ENCODE measurements at regions not wholly inside any gene's neighbourhood (a gene's known extent, or its start where the extent isn't known, plus 50 kb on each side); places are given as distances from the start of the nearest gene placed in this dataset.
"Not testable (repeated sequence)": the region's sequence is repeated elsewhere in the genome, so short reads cannot be mapped to it uniquely, and the experiment has no call there.

GRCh38 chr14:44625098-44625497, 118.0 kb upstream of the FSCB start:
- Mint-ChIP-seq H3K4me3 (no peak overlapping the region), H3K4me1 (no peaks in the 10 kb centered on the region), H3K9me3 (no peaks in the 10 kb centered on the region), H3K27ac (no peak overlapping the region), H3K27me3 (no peaks in the 10 kb centered on the region)
- DNase-seq = no peak
- no peak for ATAC-seq

- H3K4me1 Mint-ChIP-seq = no peaks in the 10 kb centered on the region
- ATAC-seq (no peak), DNase-seq (no peak)
- no peak overlapping the region for H3K27ac Mint-ChIP-seq
- H3K27me3 Mint-ChIP-seq = no peaks in the 10 kb centered on the region
- no peak overlapping the region for H3K4me3 Mint-ChIP-seq
- H3K9me3 Mint-ChIP-seq = no peaks in the 10 kb centered on the region
Observed at GRCh38 chr14:44620121-44621019, 113.3 kb upstream of the FSCB start.

- Mint-ChIP-seq H3K9me3 (no peaks in the 10 kb centered on the region), H3K27ac (no peak overlapping the region), H3K4me3 (no peak overlapping the region), H3K27me3 (no peaks in the 10 kb centered on the region), H3K4me1 (no peaks in the 10 kb centered on the region)
- DNase-seq (no peak), ATAC-seq (no peak)
Observed at GRCh38 chr14:44616204-44616603, 109.1 kb upstream of the FSCB start.

- no peaks in the 10 kb centered on the region for H3K4me1 Mint-ChIP-seq
- no peaks in the 10 kb centered on the region for H3K27me3 Mint-ChIP-seq
- H3K27ac Mint-ChIP-seq = no peak overlapping the region
- no peaks in the 10 kb centered on the region for H3K9me3 Mint-ChIP-seq
- DNase-seq (no peak), ATAC-seq (no peak)
- no peak overlapping the region for H3K4me3 Mint-ChIP-seq
Observed at GRCh38 chr14:44613061-44613712, 106.1 kb upstream of the FSCB start.

DNA sequence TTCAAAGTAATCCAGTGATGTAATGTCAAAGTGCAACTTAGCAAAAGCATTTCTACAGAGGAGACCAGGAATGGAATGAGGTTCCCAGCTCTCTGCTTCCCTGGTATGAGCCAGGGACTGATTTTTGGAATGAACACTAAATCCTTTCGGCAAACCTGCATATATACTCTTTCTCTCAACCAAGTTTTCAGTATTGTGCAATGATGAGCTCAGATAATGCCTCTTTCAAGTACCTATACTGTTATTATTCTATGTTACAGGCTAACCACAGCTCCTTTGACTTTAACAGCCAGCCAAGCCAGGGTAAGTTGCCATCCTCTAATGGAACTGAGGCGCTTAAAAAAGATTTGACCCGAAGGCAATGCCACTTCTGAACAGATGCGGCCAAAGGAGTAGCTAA, 104.9 kb upstream of the FSCB start:
- Mint-ChIP-seq H3K27me3 (no peaks in the 10 kb centered on the region), H3K4me3 (no peak overlapping the region), H3K9me3 (no peaks in the 10 kb centered on the region), H3K27ac (no peak overlapping the region), H3K4me1 (no peaks in the 10 kb centered on the region)
- ATAC-seq (no peak), DNase-seq (no peak)

GRCh38 chr14:44609876-44610510, 102.9 kb upstream of the FSCB start:
- H3K27ac Mint-ChIP-seq = no peak overlapping the region
- DNase-seq (no peak), ATAC-seq (no peak)
- no peaks in the 10 kb centered on the region for H3K4me1 Mint-ChIP-seq
- no peaks in the 10 kb centered on the region for H3K27me3 Mint-ChIP-seq
- no peak overlapping the region for H3K4me3 Mint-ChIP-seq
- H3K9me3 Mint-ChIP-seq = no peaks in the 10 kb centered on the region

DNA sequence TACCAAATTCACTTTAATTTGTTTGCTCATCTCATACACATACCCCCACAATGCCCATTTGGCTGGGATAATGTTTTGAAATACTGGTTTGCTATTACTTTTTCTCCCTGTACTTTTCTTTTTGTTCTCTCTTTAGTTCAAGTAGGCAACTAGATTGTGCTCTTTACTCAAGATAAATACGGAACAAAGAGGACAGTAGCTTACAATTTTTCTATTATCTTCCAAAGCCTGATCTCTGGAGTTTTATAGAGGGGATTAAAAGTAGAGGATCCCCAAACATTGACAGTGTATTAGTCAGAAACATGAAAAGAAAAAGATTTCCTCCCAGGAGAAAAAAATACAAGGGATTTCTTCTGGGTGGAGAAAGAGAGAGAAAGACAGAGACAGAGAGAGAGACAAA, 102.1 kb upstream of the FSCB start:
- ATAC-seq (no peak), DNase-seq (no peak)
- no peak overlapping the region for H3K4me3 Mint-ChIP-seq
- H3K4me1 Mint-ChIP-seq = no peaks in the 10 kb centered on the region
- H3K27me3 Mint-ChIP-seq = no peaks in the 10 kb centered on the region
- H3K9me3 Mint-ChIP-seq = no peaks in the 10 kb centered on the region
- H3K27ac Mint-ChIP-seq = no peak overlapping the region

- Mint-ChIP-seq H3K27me3 (no peaks in the 10 kb centered on the region), H3K9me3 (no peaks in the 10 kb centered on the region), H3K27ac (no peak overlapping the region), H3K4me1 (no peaks in the 10 kb centered on the region), H3K4me3 (no peak overlapping the region)
- DNase-seq = no peak
- ATAC-seq = no peak
Observed at GRCh38 chr14:44607701-44608100, 100.6 kb upstream of the FSCB start.

DNA sequence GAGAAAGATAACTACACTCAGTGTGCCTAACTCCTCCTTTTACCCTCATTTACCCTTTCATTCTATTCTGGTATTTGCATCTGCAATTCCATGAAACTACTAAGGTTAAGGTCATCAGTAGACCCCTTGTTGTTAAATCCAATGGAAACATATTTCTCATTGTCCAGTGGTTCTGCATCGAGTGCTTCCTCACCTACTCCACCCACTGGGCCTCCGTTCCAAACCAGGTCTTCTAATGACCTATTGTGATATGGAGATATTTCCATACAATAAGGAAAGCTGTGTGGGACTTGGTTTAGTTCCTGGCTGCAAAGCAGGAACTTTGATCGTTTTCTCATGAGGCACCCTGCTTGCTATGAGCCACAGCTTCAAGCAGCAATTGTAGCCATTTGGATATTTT, 99.5 kb upstream of the FSCB start:
- no peaks in the 10 kb centered on the region for H3K9me3 Mint-ChIP-seq
- H3K4me1 Mint-ChIP-seq = no peaks in the 10 kb centered on the region
- H3K27me3 Mint-ChIP-seq = no peaks in the 10 kb centered on the region
- H3K27ac Mint-ChIP-seq = no peak overlapping the region
- H3K4me3 Mint-ChIP-seq = no peak overlapping the region
- ATAC-seq (no peak), DNase-seq (no peak)

DNA sequence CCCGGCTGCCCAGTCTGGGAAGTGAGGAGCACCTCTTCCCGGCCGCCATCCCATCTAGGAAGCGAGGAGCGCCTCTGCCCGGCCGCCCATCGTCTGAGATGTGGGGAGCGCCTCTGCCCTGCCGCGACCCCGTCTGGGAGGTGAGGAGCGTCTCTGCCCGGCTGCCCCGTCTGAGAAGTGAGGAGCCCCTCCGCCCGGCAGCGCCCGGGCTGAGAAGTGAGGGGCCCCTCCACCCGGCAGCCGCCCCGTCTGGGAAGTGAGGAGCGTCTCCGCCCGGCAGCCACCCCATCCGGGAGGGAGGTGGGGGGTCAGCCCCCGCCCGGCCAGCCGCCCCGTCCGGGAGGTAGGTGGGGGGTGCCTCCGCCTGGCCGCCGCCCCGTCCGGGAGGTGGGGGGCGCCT, 94.2 kb upstream of the FSCB start:
- ATAC-seq = not testable (repeated sequence)

GRCh38 chr14:44589180-44589579, 82.1 kb upstream of the FSCB start:
- ATAC-seq (no peak), DNase-seq (no peak)
- H3K9me3 Mint-ChIP-seq = peaks cover 0 to 6% of the 10 kb centered on the region in 2 donors
- H3K4me1 Mint-ChIP-seq = no peaks in the 10 kb centered on the region
- no peak overlapping the region for H3K27ac Mint-ChIP-seq
- no peak overlapping the region for H3K4me3 Mint-ChIP-seq
- H3K27me3 Mint-ChIP-seq = no peaks in the 10 kb centered on the region

More for the DNA sequence above, 94.2 kb upstream of the FSCB start:
- not testable (repeated sequence) for H3K9me3 Mint-ChIP-seq, H3K4me3 Mint-ChIP-seq, H3K27ac Mint-ChIP-seq, H3K4me1 Mint-ChIP-seq, DNase-seq, H3K27me3 Mint-ChIP-seq

- H3K9me3 Mint-ChIP-seq = peaks cover 6 to 9% of the 10 kb centered on the region in 2 donors
- H3K27ac Mint-ChIP-seq = no peak overlapping the region
- DNase-seq (no peak), ATAC-seq (no peak)
- H3K27me3 Mint-ChIP-seq = no peaks in the 10 kb centered on the region
- no peaks in the 10 kb centered on the region for H3K4me1 Mint-ChIP-seq
- no peak overlapping the region for H3K4me3 Mint-ChIP-seq
Observed at GRCh38 chr14:44586910-44587309, 79.8 kb upstream of the FSCB start.

GRCh38 chr14:44576356-44576755, 69.3 kb upstream of the FSCB start:
- Mint-ChIP-seq H3K4me3 (no peak overlapping the region), H3K27me3 (no peaks in the 10 kb centered on the region), H3K9me3 (peaks cover 14 to 16% of the 10 kb centered on the region in 2 donors), H3K27ac (no peak overlapping the region), H3K4me1 (no peaks in the 10 kb centered on the region)
- DNase-seq (no peak), ATAC-seq (no peak)

DNA sequence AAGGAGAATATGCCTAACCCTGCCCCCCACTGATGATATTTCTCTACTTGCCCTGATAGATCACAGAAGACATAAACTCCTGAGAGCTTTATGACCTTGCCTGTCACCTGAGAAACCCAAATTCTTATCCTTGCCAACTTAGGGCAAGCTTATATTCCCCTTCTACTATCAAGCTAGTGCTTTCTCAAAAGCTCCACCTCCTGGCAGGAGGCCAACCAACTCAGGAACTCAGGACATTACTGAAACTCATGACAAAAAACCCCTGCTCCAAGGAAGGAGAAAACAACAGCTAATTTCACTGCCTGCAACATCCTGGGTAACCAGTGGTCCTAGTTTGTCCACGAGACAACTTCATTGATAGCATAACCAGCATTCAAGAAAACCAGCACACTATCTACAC, 60.9 kb upstream of the FSCB start:
- H3K27ac Mint-ChIP-seq = no peak overlapping the region
- H3K4me1 Mint-ChIP-seq = no peaks in the 10 kb centered on the region
- H3K4me3 Mint-ChIP-seq = no peak overlapping the region
- DNase-seq (no peak), ATAC-seq (no peak)
- H3K27me3 Mint-ChIP-seq = no peaks in the 10 kb centered on the region
- H3K9me3 Mint-ChIP-seq = peaks cover 7 to 28% of the 10 kb centered on the region in 2 donors

GRCh38 chr14:44565968-44566367, 58.9 kb upstream of the FSCB start:
- Mint-ChIP-seq H3K9me3 (peaks cover under 1 to 22% of the 10 kb centered on the region in 2 donors), H3K27ac (no peak overlapping the region), H3K27me3 (no peaks in the 10 kb centered on the region), H3K4me3 (no peak overlapping the region), H3K4me1 (no peaks in the 10 kb centered on the region)
- DNase-seq = no peak
- ATAC-seq = no peak

DNA sequence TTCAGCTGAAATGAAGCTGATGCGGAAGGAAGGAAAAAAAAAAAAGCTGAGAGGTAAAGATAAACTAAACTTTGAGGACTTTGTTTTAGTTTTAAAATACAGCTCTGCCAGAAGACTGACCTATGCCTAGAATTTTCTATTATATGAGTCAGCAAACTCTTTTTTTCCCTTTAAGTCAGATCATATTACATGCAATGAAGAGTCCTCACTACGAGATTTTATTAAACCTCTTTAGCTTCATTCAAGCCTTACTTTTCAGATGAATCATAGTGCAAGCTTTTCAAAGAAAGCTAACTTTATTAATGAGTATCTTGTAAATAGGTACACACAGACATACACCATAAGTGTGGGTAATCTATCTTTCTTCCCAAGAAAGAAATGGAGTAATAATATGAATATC, 57.8 kb upstream of the FSCB start:
- H3K27me3 Mint-ChIP-seq = no peaks in the 10 kb centered on the region
- ATAC-seq (no peak), DNase-seq (no peak)
- H3K4me3 Mint-ChIP-seq = no peak overlapping the region
- H3K9me3 Mint-ChIP-seq = peaks cover 0 to 15% of the 10 kb centered on the region in 2 donors
- no peak overlapping the region for H3K27ac Mint-ChIP-seq
- no peaks in the 10 kb centered on the region for H3K4me1 Mint-ChIP-seq

All from stimulated activated naive CD8-positive, alpha-beta T cell treated with anti-CD3 and anti-CD28 coated beads, Interleukin-15, amount 100 ng/mL, for 72 hours (primary cell).